HUES64 (cell line): ENCODE measurements at regions not wholly inside any gene's neighbourhood (a gene's known extent, or its start where the extent isn't known, plus 50 kb on each side); places are given as distances from the start of the nearest gene placed in this dataset.

Experiments
- H3K27ac ChIP-seq: 2 replicates; pipeline ENCODE4 v1.7.0; 2013; ENCODE audit warnings: low read depth, low read length, inconsistent platforms
- H3K27me3 ChIP-seq: 2 replicates; pipeline ENCODE4 v1.6.1; 2013; ENCODE audit warnings: mild to moderate bottlenecking, low read length; ENCODE audit not compliant: insufficient read depth
- H3K36me3 ChIP-seq: 2 replicates; pipeline ENCODE4 v1.6.1; 2013; ENCODE audit warnings: mild to moderate bottlenecking, low read length; ENCODE audit not compliant: insufficient read depth
- H3K4me1 ChIP-seq: 2 replicates; pipeline ENCODE4 v1.6.1; 2013; ENCODE audit warnings: mild to moderate bottlenecking, low read length, moderate library complexity; ENCODE audit not compliant: insufficient read depth
- H3K4me3 ChIP-seq: 2 replicates; pipeline ENCODE4 v1.5.1; 2013; ENCODE audit warnings: mild to moderate bottlenecking, low read length, moderate library complexity
- H3K9ac ChIP-seq: 2 replicates; pipeline ENCODE4 v1.6.1; 2013; ENCODE audit warnings: mild to moderate bottlenecking, low read depth, low read length
- H3K9me3 ChIP-seq: 2 replicates; pipeline ENCODE4 v1.6.1; 2013; ENCODE audit warnings: low read depth, low read length; ENCODE audit not compliant: insufficient read depth
- WGBS: fragments of 150-250, 120-280 bp; methylation state at CpG from one replicate; pipeline ENCODE4 v1.1.7; 2013; ENCODE audit warnings: missing lambda C conversion rate; 5-methylcytosine and 5-hydroxymethylcytosine counted together

DNA sequence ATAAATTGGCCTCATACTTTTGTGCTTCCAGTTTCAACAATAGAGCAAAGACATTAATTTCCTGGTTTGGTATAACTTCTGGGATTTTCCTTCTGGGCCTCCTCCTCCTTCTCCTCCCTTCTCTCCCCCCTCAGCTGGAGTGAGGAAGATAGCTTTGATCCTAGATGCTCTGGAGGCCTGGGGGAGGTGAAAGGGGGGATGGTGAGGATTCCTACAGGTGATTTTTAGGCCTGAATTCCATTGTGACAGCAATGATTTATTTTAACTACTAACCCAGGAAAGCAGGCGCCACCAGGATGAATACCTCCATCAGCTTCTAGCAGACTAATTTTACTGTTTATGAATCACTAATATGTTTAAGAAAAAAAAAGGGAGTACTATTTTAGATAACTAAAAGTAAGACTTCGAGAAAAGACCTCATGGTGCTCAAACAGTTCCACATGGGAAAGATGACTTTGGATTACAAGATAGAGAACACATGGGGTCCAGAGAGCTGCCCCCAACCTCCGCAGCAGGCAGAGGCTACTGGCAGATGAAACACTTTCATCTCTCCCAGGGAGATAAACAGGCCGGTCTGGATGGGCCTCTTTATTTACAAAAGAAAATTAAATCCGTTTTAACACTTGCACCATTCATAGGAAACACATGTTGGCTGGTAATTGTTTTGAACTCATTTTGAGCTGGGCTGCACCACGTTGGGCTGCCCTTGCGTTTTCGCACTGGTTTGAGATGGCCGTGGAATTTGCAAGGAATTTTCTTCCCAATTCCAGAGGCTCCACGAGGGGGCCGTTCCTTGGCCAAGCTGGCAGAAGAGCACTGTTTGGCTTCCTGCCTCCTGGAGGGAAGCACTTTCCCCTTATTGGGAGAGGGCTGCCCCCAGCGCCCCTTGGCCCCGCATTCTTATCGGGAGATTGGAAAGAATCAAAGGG, 125.1 kb upstream of the STX18 start:
- peak overlapping the region; percentile 66 for H3K9ac ChIP-seq
- 4% methylated on average over 13 of the region's 14 CpGs for WGBS

GRCh38 chr4:4666187-4666586, 124.3 kb upstream of the STX18 start:
- H3K36me3 ChIP-seq = no peaks in the 10 kb centered on the region
- H3K27me3 ChIP-seq = no peaks in the 10 kb centered on the region
- no peaks in the 10 kb centered on the region for H3K9me3 ChIP-seq
- 68% methylated on average over 7 of the region's 7 CpGs for WGBS
- H3K4me3 ChIP-seq = no peak overlapping the region
- H3K9ac ChIP-seq = no peak overlapping the region
- H3K27ac ChIP-seq = peak overlapping the region; percentile 96
- peaks cover 46% of the 10 kb centered on the region for H3K4me1 ChIP-seq

More for the DNA sequence above, 125.1 kb upstream of the STX18 start:
- peak overlapping the region; percentile 96 for H3K27ac ChIP-seq
- H3K9me3 ChIP-seq = no peaks in the 10 kb centered on the region
- H3K36me3 ChIP-seq = no peaks in the 10 kb centered on the region
- peak overlapping the region; percentile 49 for H3K4me3 ChIP-seq
- peaks cover 47% of the 10 kb centered on the region for H3K4me1 ChIP-seq
- H3K27me3 ChIP-seq = no peaks in the 10 kb centered on the region

GRCh38 chr4:4664234-4664633, 122.4 kb upstream of the STX18 start:
- H3K9ac ChIP-seq = no peak overlapping the region
- no peaks in the 10 kb centered on the region for H3K36me3 ChIP-seq
- no peaks in the 10 kb centered on the region for H3K27me3 ChIP-seq
- no peak overlapping the region for H3K27ac ChIP-seq
- peaks cover 40% of the 10 kb centered on the region for H3K4me1 ChIP-seq
- H3K4me3 ChIP-seq = no peak overlapping the region
- 93% methylated on average over 5 of the region's 5 CpGs for WGBS
- no peaks in the 10 kb centered on the region for H3K9me3 ChIP-seq

DNA sequence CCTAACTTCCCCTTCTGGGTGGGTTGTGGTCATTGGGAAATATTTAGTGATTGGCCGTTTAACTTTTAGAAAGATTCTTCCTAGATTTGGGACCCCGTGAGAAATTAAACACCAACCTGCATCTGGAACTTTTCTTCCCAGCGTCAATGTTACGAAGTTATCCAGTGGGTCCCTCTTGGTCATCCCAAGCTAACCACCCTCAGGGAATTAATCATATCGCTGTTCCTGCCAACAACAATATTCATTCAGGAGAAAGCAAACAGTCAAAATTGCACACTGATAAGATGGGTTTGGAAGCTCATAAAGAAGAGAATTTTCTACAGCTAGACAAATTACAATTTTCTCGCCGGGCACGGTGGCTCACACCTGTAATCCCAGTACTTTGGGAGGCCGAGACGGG, 121.2 kb upstream of the STX18 start:
- Histone ChIP-seq H3K27ac (no peak overlapping the region), H3K9me3 (no peaks in the 10 kb centered on the region), H3K4me3 (no peak overlapping the region), H3K27me3 (no peaks in the 10 kb centered on the region), H3K36me3 (no peaks in the 10 kb centered on the region), H3K9ac (no peak overlapping the region), H3K4me1 (peaks cover 29% of the 10 kb centered on the region)
- 96% methylated on average over 9 of the region's 10 CpGs for WGBS

- 87% methylated on average over 2 of the region's 2 CpGs for WGBS
- Histone ChIP-seq H3K36me3 (no peaks in the 10 kb centered on the region), H3K9ac (no peak overlapping the region), H3K4me3 (no peak overlapping the region), H3K4me1 (peaks cover 22% of the 10 kb centered on the region), H3K27ac (no peak overlapping the region), H3K27me3 (no peaks in the 10 kb centered on the region), H3K9me3 (no peaks in the 10 kb centered on the region)
Measured at GRCh38 chr4:4662230-4662629, 120.4 kb upstream of the STX18 start.

DNA sequence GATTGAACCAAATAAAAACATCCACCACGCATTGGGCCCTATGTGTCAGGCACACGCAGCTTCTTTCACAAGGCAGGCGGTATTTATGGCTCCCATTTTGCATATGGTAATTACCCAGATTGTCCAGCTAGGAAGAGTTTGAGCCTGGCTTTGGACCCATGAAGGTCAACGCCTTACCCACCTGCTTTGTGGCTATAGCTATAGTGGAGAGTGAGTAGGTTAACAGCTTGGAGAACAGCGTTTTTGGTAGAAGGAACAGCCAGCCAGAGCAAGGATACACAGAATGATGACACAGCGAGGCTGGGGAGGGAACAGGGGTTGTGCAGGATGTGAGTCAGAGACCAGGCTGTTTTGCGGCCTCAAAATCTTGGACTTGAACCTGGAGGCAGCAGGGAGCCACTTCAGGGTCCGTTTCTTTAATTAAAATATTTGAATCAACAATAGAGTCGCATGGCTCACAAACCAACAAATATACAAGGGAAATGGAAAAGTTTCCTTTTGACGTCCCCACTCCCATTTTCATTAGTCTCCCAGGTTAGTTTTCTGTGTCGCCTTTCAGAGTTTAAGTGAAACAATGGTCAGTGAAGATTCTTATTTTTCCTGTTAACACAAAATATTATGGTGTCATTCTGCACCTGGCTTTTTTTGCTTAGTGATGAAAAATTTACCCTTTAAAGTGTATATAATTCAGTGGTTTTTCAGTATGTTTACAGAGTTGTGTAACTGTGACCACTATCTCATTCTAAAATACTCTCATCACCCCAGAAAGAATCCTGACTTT, 118.2 kb upstream of the STX18 start:
- no peak overlapping the region for H3K9ac ChIP-seq
- H3K4me1 ChIP-seq = peaks cover under 1% of the 10 kb centered on the region; the same call in 1 of the 2 replicates
- H3K27me3 ChIP-seq = no peaks in the 10 kb centered on the region
- no peak overlapping the region for H3K4me3 ChIP-seq
- WGBS = 74% methylated on average over 10 of the region's 11 CpGs
- no peak overlapping the region for H3K27ac ChIP-seq
- H3K9me3 ChIP-seq = no peaks in the 10 kb centered on the region
- no peaks in the 10 kb centered on the region for H3K36me3 ChIP-seq

DNA sequence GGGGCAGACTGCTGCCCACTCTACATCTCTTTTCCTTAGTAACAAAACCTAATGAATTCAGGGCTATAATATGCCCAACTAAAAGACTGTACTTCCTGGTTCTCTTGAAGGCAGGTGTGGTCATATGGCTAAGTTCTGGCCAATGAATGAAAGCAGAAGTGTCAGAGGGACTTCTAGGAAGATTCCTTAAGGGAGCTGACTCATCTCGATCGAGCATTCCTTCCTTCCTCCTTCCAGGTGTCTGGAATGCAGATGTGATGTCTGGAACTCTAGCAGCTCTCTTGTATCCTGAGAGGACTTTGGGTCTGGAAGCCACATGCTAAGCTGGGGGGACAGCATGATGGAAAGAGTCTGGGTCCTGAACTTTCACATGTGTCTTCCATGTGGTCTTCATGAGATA, 116.2 kb upstream of the STX18 start:
- Histone ChIP-seq H3K9ac (no peak overlapping the region), H3K9me3 (no peaks in the 10 kb centered on the region), H3K36me3 (no peaks in the 10 kb centered on the region), H3K27ac (no peak overlapping the region), H3K4me3 (no peak overlapping the region), H3K4me1 (no peaks in the 10 kb centered on the region), H3K27me3 (no peaks in the 10 kb centered on the region)
- 74% methylated on average over 2 of the region's 2 CpGs for WGBS

DNA sequence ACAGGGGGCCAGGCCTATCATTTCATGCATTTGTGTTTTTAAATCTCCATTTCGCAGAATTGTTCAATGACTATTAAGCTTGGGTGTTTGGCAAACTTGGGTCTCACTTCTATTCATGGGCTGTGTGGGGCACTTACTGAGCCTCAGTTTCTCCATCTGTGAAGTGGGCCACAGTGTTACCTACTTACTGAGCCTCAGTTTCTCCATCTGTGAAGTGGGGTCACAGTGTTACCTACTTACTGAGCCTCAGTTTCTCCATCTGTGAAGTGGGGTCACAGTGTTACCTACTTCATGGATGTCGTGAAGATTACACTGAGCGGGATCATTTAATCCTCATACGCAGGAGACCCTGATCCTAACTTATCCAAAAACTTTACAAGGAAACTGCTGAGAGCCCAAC, 115.1 kb upstream of the STX18 start:
- Histone ChIP-seq H3K36me3 (no peaks in the 10 kb centered on the region), H3K9ac (no peak overlapping the region), H3K27ac (no peak overlapping the region), H3K27me3 (no peaks in the 10 kb centered on the region), H3K4me1 (0 out of 2 replicates have a peak, but pooled peaks cover 2% of the 10 kb centered on the region), H3K4me3 (no peak overlapping the region), H3K9me3 (no peaks in the 10 kb centered on the region)
- 96% methylated on average over 4 of the region's 4 CpGs for WGBS

DNA sequence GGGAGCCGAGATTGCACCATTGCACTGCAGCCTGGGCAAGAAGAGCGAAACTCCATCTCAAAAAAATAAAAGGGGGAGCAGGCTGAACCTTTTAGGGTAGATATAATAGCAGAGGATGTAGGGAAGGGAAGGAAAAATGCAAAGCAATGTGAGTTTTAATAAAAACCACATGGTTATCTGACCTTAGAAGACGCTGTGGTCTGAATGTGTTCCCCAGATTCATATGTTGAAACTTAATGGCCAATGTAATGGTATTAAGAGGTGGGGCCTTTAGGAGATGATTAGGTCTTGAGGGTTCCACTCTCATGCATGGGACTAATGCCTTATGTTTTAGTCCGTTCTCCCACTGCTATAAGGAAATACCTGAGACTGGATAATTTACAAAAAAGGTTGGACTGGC, 114.1 kb upstream of the STX18 start:
- H3K4me3 ChIP-seq = no peak overlapping the region
- H3K9ac ChIP-seq = no peak overlapping the region
- 96% methylated on average over 4 of the region's 4 CpGs for WGBS
- no peaks in the 10 kb centered on the region for H3K9me3 ChIP-seq
- H3K4me1 ChIP-seq = 0 out of 2 replicates have a peak, but pooled peaks cover 7% of the 10 kb centered on the region
- no peaks in the 10 kb centered on the region for H3K36me3 ChIP-seq
- H3K27ac ChIP-seq = no peak overlapping the region
- no peaks in the 10 kb centered on the region for H3K27me3 ChIP-seq

- Histone ChIP-seq H3K27ac (no peak overlapping the region), H3K4me3 (no peak overlapping the region), H3K9ac (no peak overlapping the region), H3K4me1 (0 out of 2 replicates have a peak, but pooled peaks cover 7% of the 10 kb centered on the region), H3K9me3 (no peaks in the 10 kb centered on the region), H3K36me3 (no peaks in the 10 kb centered on the region), H3K27me3 (no peaks in the 10 kb centered on the region)
- 79% methylated on average over 2 of the region's 2 CpGs for WGBS
Measured at GRCh38 chr4:4655011-4655410, 113.2 kb upstream of the STX18 start.
